ENCODE measurements at regions not wholly inside any gene's neighbourhood (a gene's known extent, or its start where the extent isn't known, plus 50 kb on each side); places are given as distances from the start of the nearest gene placed in this dataset.

DNA sequence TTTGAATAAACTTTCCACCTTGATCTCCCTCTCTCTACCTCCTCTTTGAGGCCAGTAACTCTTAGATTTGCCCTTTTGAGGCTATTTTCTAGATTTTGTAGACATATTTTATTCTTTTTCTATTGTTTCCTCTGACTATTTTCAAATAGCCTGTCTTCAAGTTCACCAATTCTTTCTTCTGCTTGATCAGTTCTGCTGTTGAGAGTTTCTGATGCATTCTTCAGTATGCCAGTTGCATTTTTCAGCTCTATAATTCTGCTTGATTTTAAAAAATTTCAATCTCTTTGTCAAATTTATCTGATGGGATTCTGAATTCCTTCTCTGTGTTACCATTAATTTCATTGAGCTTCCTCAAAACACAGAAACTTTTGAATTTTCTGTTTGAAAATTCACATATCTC, 257.5 kb downstream of the HAPSTR1 start:
- TF ChIP-seq GATA2 (IDR thresholded peaks at IDR 0.05; ENCODE audit: low read depth, low read length) = no peak
- TF ChIP-seq GATA3 (IDR thresholded peaks at IDR 0.05; ENCODE audit: low read depth, low read length) = no peak

Measured in SH-SY5Y (cell line).